HG02943 (cell line): ENCODE measurements at regions not wholly inside any gene's neighbourhood (a gene's known extent, or its start where the extent isn't known, plus 50 kb on each side); places are given as distances from the start of the nearest gene placed in this dataset.

ENCODE experiments used
- ATAC-seq: cut with Tn5 transposase; IDR thresholded peaks from one replicate; pipeline ENCODE4 v1.9.1; 2021; ENCODE audit warnings: mild to moderate bottlenecking, low read depth, moderate library complexity; ENCODE audit not compliant: unreplicated experiment

DNA sequence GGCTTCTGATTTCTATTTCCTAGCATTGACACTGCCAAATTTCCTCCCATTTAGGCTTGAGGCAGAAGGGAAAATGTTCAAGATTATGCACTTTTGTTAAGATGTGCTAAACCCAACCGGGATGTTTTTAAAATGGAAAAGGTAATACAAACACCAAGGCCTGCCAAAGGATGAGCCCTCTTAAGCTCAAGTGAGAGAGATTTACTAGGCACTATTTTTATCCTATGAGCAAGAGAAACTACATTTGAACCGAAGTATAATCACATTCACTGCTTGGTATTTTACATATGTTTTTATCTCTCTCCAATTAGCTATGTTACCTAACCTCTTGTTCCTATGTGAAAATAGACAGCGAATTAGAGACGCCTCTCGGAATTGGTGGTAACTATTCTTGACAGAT is 295.8 kb downstream of the GABRB3 start:
- ATAC-seq, result no peak

GRCh38 chr15:26475554-26475953 is 297.3 kb downstream of the GABRB3 start:
- ATAC-seq, result no peak

DNA sequence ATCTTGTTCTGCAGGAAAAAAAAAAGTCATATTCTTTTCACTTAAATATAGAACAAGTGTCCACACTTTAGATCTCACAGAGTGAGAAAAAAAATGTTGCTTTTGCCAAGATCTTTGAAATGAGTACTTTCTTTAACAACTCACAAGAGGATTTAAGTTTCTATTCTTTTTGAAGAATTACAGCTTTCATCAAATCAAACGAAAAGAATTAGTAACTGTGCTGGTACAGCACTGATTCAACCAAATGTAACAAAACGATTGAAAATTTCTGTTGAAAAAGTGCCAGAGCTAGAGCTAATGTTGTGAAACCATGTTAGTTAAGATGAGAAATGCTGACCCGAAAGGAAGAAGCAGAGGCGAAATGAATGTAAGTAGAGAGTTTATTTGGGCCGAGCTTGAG is 300.2 kb downstream of the GABRB3 start:
- ATAC-seq, result no peak

GRCh38 chr15:26461847-26462608 is 310.8 kb downstream of the GABRB3 start:
- no peak for ATAC-seq

GRCh38 chr15:26460165-26460564 is 312.7 kb downstream of the GABRB3 start:
- no peak for ATAC-seq

DNA sequence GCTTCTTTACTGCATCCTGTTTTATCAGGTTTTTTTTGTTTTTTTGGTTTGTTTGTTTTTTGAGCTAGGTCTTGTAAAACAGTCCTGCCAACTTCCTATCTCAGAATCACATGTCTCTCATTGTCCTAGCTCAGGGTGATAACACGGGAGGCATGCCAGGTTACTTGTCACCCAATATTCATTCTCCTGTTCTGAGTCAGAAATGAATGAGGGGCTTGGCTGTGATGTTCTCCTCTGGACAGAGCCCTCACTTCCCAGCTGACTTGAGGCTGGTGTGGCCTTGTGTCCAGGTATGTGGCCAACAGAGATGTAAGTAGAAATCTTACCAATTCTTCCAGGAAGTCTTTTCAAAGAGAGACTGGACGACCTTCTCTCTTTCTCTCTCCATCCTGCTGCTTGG is 317.0 kb downstream of the GABRB3 start:
- ATAC-seq, result no peak

GRCh38 chr15:26453914-26454313 is 319.0 kb downstream of the GABRB3 start:
- no peak for ATAC-seq

- no peak for ATAC-seq
Measured at GRCh38 chr15:26451995-26452394, 320.9 kb downstream of the GABRB3 start.

GRCh38 chr15:26449291-26449690 is 323.6 kb downstream of the GABRB3 start:
- no peak for ATAC-seq

DNA sequence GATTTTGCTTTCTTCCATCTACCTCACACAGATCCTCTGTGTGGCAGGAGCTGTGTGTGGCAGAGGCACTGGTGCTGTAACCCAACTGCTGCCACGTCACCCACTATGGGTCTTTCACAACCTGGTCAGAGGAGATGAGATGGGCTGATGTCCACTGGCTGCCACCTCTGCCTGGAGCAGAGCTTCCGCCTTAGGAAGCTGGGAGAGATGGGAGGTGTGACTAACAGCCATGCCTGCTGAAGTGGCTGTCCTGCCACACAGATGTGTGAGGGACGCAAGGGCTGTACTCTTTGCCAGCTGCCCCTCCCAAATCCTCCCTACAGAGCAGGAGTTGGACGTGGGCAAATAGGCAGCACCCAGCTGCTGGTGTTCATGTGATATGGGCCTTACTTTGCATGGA is 329.5 kb downstream of the GABRB3 start:
- no peak for ATAC-seq

DNA sequence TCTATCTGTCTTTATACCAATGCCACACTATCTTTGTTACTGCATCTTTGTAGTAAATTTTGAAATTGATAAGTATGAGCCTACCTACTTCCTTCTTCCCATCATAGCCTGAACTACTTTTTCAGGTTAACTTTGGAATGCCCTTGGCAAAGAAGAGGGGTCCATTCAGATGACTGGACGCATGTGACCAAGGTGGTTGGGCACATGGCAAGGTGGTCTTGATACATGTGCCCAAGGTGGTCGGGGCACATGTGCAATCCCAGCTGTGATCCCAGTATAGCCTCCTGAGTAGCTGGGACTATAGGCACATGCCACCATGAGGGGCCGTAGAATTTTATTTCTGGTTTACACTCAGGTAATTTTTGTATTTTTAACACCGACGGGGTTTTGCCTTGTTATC is 330.2 kb downstream of the GABRB3 start:
- ATAC-seq, result no peak

DNA sequence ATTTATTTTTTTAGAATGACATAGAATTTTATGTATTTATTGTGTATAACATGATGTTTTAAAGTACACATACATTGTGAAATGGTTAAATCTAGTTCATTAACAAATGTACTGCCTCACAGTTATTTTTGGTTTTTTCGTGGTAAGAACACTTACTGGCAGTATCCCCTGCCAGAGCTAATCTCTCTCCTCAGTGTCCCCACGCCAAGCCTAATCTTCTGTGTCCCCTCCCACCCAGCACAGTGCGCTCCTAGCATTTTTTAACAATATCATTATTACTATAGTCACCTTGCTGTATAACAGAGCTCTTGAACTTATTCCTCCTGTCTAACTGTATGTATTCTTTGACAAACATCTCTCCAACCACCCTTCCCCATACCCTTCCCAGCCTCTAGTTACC is 333.2 kb downstream of the GABRB3 start:
- no peak for ATAC-seq

GRCh38 chr15:26438718-26439117 is 334.1 kb downstream of the GABRB3 start:
- ATAC-seq, result no peak

DNA sequence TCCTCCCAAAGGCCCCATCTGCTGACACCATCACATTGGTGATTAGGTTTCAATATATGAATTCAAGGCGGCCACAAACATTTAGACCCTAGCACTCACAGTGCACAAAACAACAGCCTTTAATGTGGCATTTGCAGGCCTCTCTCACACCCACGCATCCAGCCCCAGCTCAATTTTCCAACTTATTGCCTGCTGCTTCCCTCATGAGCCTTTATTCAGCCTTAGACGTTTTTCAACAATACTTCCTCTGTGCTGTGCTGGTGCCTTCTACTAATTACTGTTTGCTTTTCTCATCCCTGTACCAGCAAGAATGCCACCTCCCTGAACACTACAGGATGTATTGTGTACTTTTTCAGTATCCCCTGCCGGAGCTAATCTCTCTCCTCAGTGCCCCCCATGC is 334.6 kb downstream of the GABRB3 start:
- no peak for ATAC-seq

DNA sequence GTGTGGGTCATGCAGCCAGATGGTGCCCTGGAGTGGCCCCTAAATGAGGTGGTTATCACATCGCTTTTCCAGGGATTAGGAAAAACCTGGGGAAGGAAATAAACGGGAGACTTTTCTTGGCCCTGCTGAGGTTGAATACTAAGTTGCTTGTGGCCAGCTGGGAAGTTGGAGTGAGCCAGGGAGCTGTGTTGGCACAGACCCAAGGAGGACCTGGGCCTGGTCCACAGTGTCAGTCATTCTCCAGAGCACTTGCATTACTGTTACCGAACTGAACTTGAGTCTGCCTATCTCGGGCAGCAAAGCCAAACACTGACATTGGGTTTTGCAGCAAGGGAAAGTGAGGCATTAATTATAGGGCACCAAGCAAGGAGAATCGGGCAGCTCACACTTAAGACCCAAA is 339.0 kb downstream of the GABRB3 start:
- no peak for ATAC-seq

GRCh38 chr15:26433060-26433459 is 339.8 kb downstream of the GABRB3 start:
- no peak for ATAC-seq

DNA sequence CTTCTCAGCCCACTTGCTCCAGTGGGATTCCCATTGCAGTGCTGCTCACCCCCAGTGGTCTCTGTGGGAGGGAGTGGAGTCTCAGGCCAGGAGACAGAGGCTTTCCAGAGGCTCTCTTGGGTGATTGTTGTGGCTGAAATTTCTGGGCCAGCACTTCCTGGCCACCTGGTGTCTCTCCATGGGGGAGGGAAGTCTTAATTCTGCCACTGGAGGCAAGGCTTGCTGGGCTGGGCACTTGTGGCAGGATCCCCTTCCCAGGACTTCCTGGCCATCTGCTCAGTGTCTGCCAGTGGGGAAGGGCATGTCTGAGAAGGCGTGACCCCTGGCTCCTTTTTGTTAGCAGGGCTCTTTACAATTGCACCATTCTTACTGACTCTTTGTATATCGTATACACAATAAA is 351.8 kb downstream of the GABRB3 start:
- no peak for ATAC-seq

- ATAC-seq, result no peak
Measured at GRCh38 chr15:26395624-26396023, 377.2 kb downstream of the GABRB3 start.

DNA sequence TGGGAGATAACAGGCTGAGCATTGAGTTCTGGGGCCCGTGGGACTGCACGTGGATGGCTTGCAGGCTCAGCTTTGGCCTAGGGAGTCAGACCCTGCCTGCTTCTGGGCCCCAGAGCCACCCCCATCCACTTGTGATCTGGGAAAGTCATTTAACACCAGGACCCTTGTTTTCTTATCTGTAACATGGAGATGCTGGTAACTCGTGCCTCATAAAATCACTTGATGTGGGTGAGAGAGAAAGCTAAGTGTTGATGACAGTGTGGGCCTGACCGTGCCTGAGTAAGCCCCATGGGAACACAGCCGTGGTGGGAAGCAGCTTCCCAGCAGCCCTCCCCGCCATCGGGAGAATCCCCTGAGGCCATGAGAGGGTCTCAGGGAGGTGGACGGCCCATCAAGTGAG is 378.1 kb downstream of the GABRB3 start:
- no peak for ATAC-seq

DNA sequence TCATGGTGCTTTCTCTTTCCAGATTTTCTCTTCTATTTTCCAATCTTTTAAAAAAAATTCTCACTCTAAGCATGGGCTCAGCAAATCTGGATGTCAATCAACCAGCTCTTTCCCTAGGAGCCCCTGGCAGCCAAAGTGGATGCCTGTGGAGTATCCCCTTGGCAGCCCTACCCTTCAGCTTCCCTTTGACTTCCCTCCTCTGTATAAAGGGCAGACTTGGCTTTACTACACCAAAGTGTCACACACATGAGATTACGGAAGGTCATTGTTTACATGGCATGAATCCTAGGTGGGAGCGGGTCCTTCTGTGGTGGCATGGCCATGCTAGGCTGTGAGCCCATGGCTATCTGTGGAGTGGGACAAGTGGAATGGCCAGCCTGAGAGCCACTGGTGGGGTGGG is 379.9 kb downstream of the GABRB3 start:
- ATAC-seq, result no peak

DNA sequence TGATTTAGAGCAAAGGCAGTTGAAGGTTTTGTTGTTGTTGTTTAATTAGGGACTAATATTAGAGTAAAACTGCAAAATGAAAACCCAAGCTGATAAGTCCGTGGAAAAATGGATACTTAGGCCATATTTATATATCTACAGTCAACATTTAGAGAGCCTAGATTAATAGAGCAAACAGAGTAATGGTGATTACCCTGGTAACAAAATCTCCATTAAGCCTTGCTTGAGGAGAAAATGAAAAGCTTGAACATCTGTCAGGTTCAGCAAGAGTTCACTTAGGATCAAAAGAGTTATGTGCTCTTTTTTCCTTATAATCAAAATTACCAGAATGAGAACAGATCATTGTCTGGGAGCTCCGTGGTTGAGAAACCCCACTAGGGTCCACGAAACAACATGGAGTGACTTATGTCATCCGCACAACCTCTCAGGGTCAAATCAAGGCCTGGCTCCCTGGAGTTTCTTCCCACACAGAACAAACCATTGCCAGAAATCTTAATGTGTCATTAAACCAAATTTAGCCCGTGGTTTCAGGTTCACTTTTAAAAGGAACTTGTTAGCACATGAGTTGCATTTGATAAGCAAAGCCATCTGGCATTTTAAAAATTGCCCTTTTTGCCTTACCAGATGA is 381.2 kb downstream of the GABRB3 start:
- ATAC-seq, result no peak

DNA sequence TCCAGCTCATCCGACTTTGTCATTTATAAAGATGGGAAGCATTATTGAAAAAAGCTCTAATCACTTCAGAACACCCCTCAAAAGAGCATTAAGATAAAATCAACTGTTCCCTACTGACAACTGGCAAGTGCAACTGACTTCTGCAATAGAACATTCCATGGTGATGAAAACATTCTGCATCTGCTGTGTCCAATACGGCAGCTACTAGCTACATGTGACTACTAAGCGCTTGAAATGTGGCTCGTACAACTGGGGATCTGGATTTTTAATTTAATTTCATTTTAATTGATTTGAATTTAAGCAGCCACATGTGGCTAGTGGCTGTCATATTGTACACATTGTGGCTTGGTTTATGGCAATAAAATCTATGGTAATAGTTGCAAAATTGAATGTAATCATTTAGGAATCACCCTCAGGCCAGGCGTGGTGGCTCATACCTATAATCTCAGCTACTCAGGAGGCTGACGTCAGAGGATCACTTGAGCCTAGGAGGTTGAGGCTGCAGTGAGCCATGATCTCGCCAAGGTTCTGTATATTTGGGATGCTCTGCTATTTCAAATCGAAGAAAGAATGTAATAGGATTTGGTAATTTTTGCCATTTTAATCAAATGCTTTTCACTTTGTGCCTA is 390.3 kb downstream of the GABRB3 start:
- ATAC-seq, result no peak
